Liver (tissue), 8 donors: ENCODE measurements at regions not wholly inside any gene's neighbourhood (a gene's known extent, or its start where the extent isn't known, plus 50 kb on each side); places are given as distances from the start of the nearest gene placed in this dataset.
A peak's percentile ranks its signal among the peaks of the same experiment; 100 is the strongest.

Source experiments
- DNase-seq: peaks from one replicate; pipeline ENCODE4 v3.0.0-alpha.2; 2017; ENCODE audit warnings: low spot score
- H3K27ac ChIP-seq, 2 donors: one replicate each; pipeline ENCODE4 v1.7.0; 2013; ENCODE audit warnings: inconsistent platforms in 2 of 2, low read length in 2 of 2, control low read depth in 1 of 2, low read depth in 1 of 2, mild to moderate bottlenecking in 1 of 2
- H3K27me3 ChIP-seq, 4 donors: one replicate each; pipeline versions ENCODE4 v1.6.1 to v1.7.0; 2013; ENCODE audit warnings: low read length in 3 of 4, inconsistent platforms in 1 of 4, mild to moderate bottlenecking in 1 of 4, moderate library complexity in 1 of 4; ENCODE audit not compliant: control insufficient read depth in 4 of 4, insufficient read depth in 4 of 4
- H3K36me3 ChIP-seq, 4 donors: one replicate each; pipeline versions ENCODE4 v1.6.1 to v1.7.0; 2013; ENCODE audit warnings: low read length in 3 of 4, mild to moderate bottlenecking in 3 of 4, low read depth in 1 of 4, moderate library complexity in 1 of 4; ENCODE audit not compliant: control insufficient read depth in 4 of 4, insufficient read depth in 3 of 4
- H3K4me1 ChIP-seq, 4 donors: one replicate each; pipeline versions ENCODE4 v1.6.1 to v1.7.0; 2013; ENCODE audit warnings: low read length in 3 of 4, mild to moderate bottlenecking in 3 of 4, moderate library complexity in 1 of 4; ENCODE audit not compliant: control insufficient read depth in 4 of 4, insufficient read depth in 4 of 4
- H3K4me3 ChIP-seq, 3 donors: one replicate each; pipeline versions ENCODE4 v1.6.1 to v1.7.0; 2013; ENCODE audit warnings: low read length in 3 of 3, control low read depth in 1 of 3, low read depth in 1 of 3, mild to moderate bottlenecking in 1 of 3
- H3K9ac ChIP-seq, 2 donors: one replicate each; pipeline ENCODE4 v1.7.0; 2013; ENCODE audit warnings: low read length in 2 of 2, mild to moderate bottlenecking in 2 of 2, moderate library complexity in 2 of 2, control low read depth in 1 of 2, low read depth in 1 of 2
- H3K9me3 ChIP-seq, 4 donors: one replicate each; pipeline versions ENCODE4 v1.6.1 to v1.7.0; 2013; ENCODE audit warnings: low read length in 3 of 4; ENCODE audit not compliant: control insufficient read depth in 4 of 4
- ATF3 ChIP-seq: IDR thresholded peaks from 2 replicates; pipeline ENCODE4 v1.6.1; 2016; ENCODE audit warnings: antibody characterized with exemption
- CTCF ChIP-seq: fragments of 150-350 bp; IDR thresholded peaks from 2 replicates; pipeline ENCODE4 v1.5.1; 2017; ENCODE audit warnings: improper control_type of control experiment, low read depth, low read length; ENCODE audit not compliant: missing input control
- EGR1 ChIP-seq, 2 donors: IDR thresholded peaks; 2 replicates each; pipeline ENCODE4 v1.6.1; 2016 to 2018; ENCODE audit warnings: antibody characterized with exemption in 2 of 2, low read depth in 2 of 2
- FOXA1 ChIP-seq: IDR thresholded peaks from 2 replicates; pipeline ENCODE4 v1.6.1; 2016; ENCODE audit warnings: antibody characterized with exemption
- FOXA2 ChIP-seq: IDR thresholded peaks from 2 replicates; pipeline ENCODE4 v1.6.1; 2016; ENCODE audit warnings: antibody characterized with exemption
- GABPA ChIP-seq, 2 donors: IDR thresholded peaks in 1 of 2; conservative IDR thresholded peaks in 1 of 2; 2 replicates each; pipeline ENCODE4 v1.6.1; 2016; ENCODE audit warnings: antibody characterized with exemption in 2 of 2, mild to moderate bottlenecking in 1 of 2, moderate library complexity in 1 of 2
- HNF4A ChIP-seq, 2 donors: conservative IDR thresholded peaks; 2 replicates each; pipeline ENCODE4 v1.6.1; 2016; ENCODE audit warnings: antibody characterized with exemption in 2 of 2, mild to moderate bottlenecking in 2 of 2
- HNF4G ChIP-seq: IDR thresholded peaks from 2 replicates; pipeline ENCODE4 v1.6.1; 2016; ENCODE audit warnings: antibody characterized with exemption
- JUND ChIP-seq, 2 donors: IDR thresholded peaks; 2 replicates each; pipeline ENCODE4 v1.6.1; 2016; ENCODE audit warnings: antibody characterized with exemption in 2 of 2
- MAX ChIP-seq: IDR thresholded peaks from 2 replicates; pipeline ENCODE4 v1.6.1; 2016; ENCODE audit warnings: antibody characterized with exemption
- NR2F2 ChIP-seq: IDR thresholded peaks from 2 replicates; pipeline ENCODE4 v1.6.1; 2016; ENCODE audit warnings: antibody characterized with exemption
- RAD21 ChIP-seq, 2 donors: IDR thresholded peaks; 2 replicates each; pipeline ENCODE4 v1.6.1; 2016; ENCODE audit warnings: antibody characterized with exemption in 2 of 2, mild to moderate bottlenecking in 2 of 2
- REST ChIP-seq: IDR thresholded peaks from 2 replicates; pipeline ENCODE4 v1.6.1; 2016; ENCODE audit warnings: antibody characterized with exemption, mild to moderate bottlenecking
- RXRA ChIP-seq, 2 donors: IDR thresholded peaks; 2 replicates each; pipeline ENCODE4 v1.6.1; 2017 to 2018; ENCODE audit warnings: antibody characterized with exemption in 2 of 2, mild to moderate bottlenecking in 1 of 2
- SP1 ChIP-seq: IDR thresholded peaks from 2 replicates; pipeline ENCODE4 v1.6.1; 2018; ENCODE audit warnings: antibody characterized with exemption, mild to moderate bottlenecking
- TAF1 ChIP-seq: conservative IDR thresholded peaks from 2 replicates; pipeline ENCODE4 v1.6.1; 2016; ENCODE audit warnings: antibody characterized with exemption, mild to moderate bottlenecking
- YY1 ChIP-seq: IDR thresholded peaks from 2 replicates; pipeline ENCODE4 v1.6.1; 2016; ENCODE audit warnings: antibody characterized with exemption, mild to moderate bottlenecking
- WGBS: extraction: QIAGEN DNeasy Blood & Tissue Kit; methylation state at CpG from one replicate; pipeline ENCODE4 v1.1.7; 2013; 5-methylcytosine and 5-hydroxymethylcytosine counted together
- TF ChIP-seq, protein P1 (sequence below): IDR thresholded peaks from 2 replicates; pipeline ENCODE4 v1.6.1; 2016; ENCODE audit warnings: antibody characterized with exemption
- donor health status: healthy.
- donor health status: healthy.
- donor health status: healthy.
- donor health status: healthy.
- donor health status: healthy.

GRCh38 chr2:184261818-184262217, 336.5 kb upstream of the ZNF804A start:
- no peaks in the 10 kb centered on the region for H3K27me3 ChIP-seq
- peaks cover 0 to 11% (median 5%) of the 10 kb centered on the region in 4 donors for H3K4me1 ChIP-seq
- no peaks in the 10 kb centered on the region for H3K9me3 ChIP-seq
- DNase-seq, result no peak
- H3K9ac ChIP-seq, result peak overlapping the region in 1 of 2 donors; percentile 30
- TF ChIP-seq NR2F2 (no peak), EGR1 (IDR thresholded peaks at IDR 0.05; ENCODE audit: low read depth in 2 of 2) (no peak), CTCF (no peak), REST (no peak), SP1 (peak; percentile 93), RXRA (IDR thresholded peaks at IDR 0.05) (peak; percentile 98 to 99), GABPA (IDR thresholded peaks at IDR 0.05 in 1 of 2, conservative IDR thresholded peaks at IDR 0.05 in 1 of 2) (no peak), TAF1 (no peak), ATF3 (peak; percentile 55), HNF4G (peak; percentile 58), RAD21 (IDR thresholded peaks at IDR 0.05) (peak; percentile 20 to 38), FOXA2 (no peak), YY1 (peak; percentile 69), MAX (peak; percentile 45), FOXA1 (no peak), JUND (IDR thresholded peaks at IDR 0.05) (peak; percentile 19 to 51), HNF4A (conservative IDR thresholded peaks at IDR 0.05) (peak; percentile 73)
- TF ChIP-seq, protein P1, sequence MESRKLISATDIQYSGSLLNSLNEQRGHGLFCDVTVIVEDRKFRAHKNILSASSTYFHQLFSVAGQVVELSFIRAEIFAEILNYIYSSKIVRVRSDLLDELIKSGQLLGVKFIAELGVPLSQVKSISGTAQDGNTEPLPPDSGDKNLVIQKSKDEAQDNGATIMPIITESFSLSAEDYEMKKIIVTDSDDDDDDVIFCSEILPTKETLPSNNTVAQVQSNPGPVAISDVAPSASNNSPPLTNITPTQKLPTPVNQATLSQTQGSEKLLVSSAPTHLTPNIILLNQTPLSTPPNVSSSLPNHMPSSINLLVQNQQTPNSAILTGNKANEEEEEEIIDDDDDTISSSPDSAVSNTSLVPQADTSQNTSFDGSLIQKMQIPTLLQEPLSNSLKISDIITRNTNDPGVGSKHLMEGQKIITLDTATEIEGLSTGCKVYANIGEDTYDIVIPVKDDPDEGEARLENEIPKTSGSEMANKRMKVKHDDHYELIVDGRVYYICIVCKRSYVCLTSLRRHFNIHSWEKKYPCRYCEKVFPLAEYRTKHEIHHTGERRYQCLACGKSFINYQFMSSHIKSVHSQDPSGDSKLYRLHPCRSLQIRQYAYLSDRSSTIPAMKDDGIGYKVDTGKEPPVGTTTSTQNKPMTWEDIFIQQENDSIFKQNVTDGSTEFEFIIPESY, result peak; percentile 74
- WGBS, result 31% methylated on average over 3 of the region's 3 CpGs
- H3K27ac ChIP-seq, result peak overlapping the region; percentile 70 to 82
- H3K36me3 ChIP-seq, result no peaks in the 10 kb centered on the region
- H3K4me3 ChIP-seq, result no peak overlapping the region
